ENCODE measurements at regions not wholly inside any gene's neighbourhood (a gene's known extent, or its start where the extent isn't known, plus 50 kb on each side); places are given as distances from the start of the nearest gene placed in this dataset.
A peak's percentile ranks its signal among the peaks of the same experiment; 100 is the strongest.

GRCh38 chr6:115404446-115404845, 656.2 kb downstream of the FRK start:
- peak; percentile 16 for DNase-seq

GRCh38 chr6:115398607-115399006, 662.1 kb downstream of the FRK start:
- DNase-seq = no peak

- no peak for DNase-seq
Observed at GRCh38 chr6:115396112-115396906, 664.4 kb downstream of the FRK start.

- DNase-seq = no peak
Observed at GRCh38 chr6:115393821-115394220, 666.9 kb downstream of the FRK start.

GRCh38 chr6:115370202-115370601, 690.5 kb downstream of the FRK start:
- DNase-seq = no peak

- no peak for DNase-seq
Observed at GRCh38 chr6:115365783-115366182, 694.9 kb downstream of the FRK start.

GRCh38 chr6:115363379-115363778, 697.3 kb downstream of the FRK start:
- no peak for DNase-seq

GRCh38 chr6:115362234-115362633, 698.5 kb downstream of the FRK start:
- DNase-seq = no peak

- DNase-seq = no peak
Observed at GRCh38 chr6:115360602-115361325, 699.9 kb downstream of the FRK start.

- no peak for DNase-seq
Observed at GRCh38 chr6:115358616-115359015, 702.1 kb downstream of the FRK start.

GRCh38 chr6:115356371-115356770, 704.3 kb downstream of the FRK start:
- DNase-seq = no peak

GRCh38 chr6:115323001-115323400, 737.7 kb downstream of the FRK start:
- no peak for DNase-seq

- no peak for DNase-seq
Observed at GRCh38 chr6:115319823-115320222, 740.9 kb downstream of the FRK start.

GRCh38 chr6:115310156-115310555, 750.5 kb downstream of the FRK start:
- DNase-seq = no peak

GRCh38 chr6:115302731-115303130, 758.0 kb downstream of the FRK start:
- DNase-seq = no peak

GRCh38 chr6:115287467-115287866, 773.2 kb downstream of the FRK start:
- no peak for DNase-seq

- DNase-seq = no peak
Observed at GRCh38 chr6:115276881-115277565, 783.7 kb downstream of the FRK start.

GRCh38 chr6:115272311-115272710, 788.4 kb downstream of the FRK start:
- DNase-seq = no peak

- DNase-seq = no peak
Observed at GRCh38 chr6:115271434-115271833, 789.3 kb downstream of the FRK start.

- no peak for DNase-seq
Observed at GRCh38 chr6:115270953-115271352, 789.7 kb downstream of the FRK start.

- no peak for DNase-seq
Observed at GRCh38 chr6:115241373-115241772, 819.3 kb downstream of the FRK start.

GRCh38 chr6:115221198-115221597, 839.5 kb downstream of the FRK start:
- no peak for DNase-seq

- no peak for DNase-seq
Observed at GRCh38 chr6:115220551-115221159, 840.0 kb downstream of the FRK start.
